Left ventricle myocardium superior (tissue), 1 donor: ENCODE measurements at regions not wholly inside any gene's neighbourhood (a gene's known extent, or its start where the extent isn't known, plus 50 kb on each side); places are given as distances from the start of the nearest gene placed in this dataset.

ENCODE experiments used
- ATAC-seq: fragments of 200-7000 bp; cut with Tn5 transposase; one replicate; pipeline ENCODE4 v1.9.1; 2020; ENCODE audit warnings: mild to moderate bottlenecking, moderate library complexity
- DNase-seq: peaks from one replicate; pipeline ENCODE4 v3.0.0-alpha.2; 2020
- intact Hi-C: fragments of 100-400 bp; cut with micrococcal nuclease; formaldehyde crosslinking; loops from one replicate; pipeline ENCODE4 v1.11.0; 2022
- donor health status: DM: no; HTN: yes; CAD: no; lungs with severe emphysema.

DNA sequence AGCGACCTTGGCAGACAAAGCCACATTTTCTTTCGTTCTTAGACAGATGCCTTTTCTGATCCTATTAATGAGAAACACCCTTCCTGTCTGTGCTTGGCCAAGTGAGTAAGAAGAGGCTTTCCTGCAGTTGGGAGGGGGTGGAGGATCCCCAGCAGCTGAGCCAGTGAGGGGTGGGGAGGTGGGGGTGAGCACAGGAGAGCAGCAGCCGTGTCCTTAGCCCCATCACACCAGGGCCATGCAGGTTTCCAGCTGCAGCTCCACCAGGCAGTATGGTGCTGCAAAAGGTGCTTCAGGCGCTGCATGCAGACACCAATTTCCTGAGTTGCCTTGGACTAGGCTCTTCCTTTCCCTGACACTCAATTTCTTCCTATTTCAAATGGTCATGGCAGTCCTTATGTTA, 123.3 kb upstream of the SIX2 start:
- intact Hi-C loops, result no loop called here
- no peak for ATAC-seq
- no peak for DNase-seq

DNA sequence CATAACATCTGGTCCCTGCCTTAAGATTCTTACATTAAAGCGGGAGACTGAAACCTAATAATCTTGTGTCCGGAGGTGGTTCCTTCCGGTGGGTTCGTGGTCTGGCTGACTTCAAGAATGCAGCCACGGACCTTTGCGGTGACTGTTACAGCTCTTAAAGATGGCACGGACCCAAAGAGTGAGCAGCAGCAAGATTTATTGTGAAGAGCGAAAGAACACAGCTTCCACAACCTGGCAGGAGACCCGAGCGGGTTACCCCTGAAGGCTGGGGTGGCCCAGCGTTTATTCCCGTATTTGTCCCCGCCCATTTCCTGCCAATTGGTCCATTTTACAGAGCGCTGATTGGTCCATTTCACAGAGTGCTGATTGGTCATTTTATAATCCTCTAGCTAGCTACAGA, 122.3 kb upstream of the SIX2 start:
- intact Hi-C loops, result no loop called here
- no peak for DNase-seq
- ATAC-seq, result no peak

DNA sequence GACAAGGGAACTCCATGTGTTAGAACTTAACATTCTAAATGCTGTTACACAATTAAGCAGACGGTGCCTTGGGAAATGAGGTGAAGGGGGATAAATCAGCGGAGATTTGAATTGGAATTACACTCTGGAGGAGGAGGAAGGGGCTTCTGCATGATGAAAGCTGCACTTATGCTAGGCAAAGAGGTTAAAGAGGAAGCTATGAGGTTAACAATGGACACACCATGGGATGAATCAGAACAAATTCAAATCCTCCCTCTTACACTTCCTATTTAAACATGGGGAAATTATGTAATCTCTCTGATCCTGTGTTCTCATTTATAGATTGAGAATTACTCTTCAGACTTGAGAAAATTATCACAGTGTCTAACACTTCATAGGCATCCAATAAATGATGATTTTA, 121.5 kb upstream of the SIX2 start:
- intact Hi-C loops, result no loop called here
- ATAC-seq (no peak), DNase-seq (no peak)

DNA sequence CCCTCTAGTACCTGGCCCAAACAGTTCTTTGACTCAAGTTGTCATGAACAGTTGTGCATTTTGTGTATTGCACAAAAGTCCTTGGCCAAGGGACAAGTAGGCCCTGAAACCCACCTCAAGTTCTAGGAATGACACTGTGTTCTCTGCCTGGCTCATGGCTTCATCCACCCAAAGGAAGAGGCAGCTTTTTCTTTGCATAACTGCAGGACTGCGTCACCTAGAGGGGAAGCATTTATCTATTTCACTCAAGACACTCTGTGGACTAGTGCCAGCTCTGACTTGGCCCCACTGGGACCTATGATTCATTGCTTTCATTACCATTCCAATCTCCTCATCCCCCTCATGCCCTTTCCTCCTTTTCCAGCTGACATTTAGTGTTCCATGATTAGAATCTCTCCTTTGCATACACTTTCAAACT, 119.3 kb upstream of the SIX2 start:
- DNase-seq (peak; percentile 65), ATAC-seq (peak; percentile 73)
- intact Hi-C loops, result no loop called here

DNA sequence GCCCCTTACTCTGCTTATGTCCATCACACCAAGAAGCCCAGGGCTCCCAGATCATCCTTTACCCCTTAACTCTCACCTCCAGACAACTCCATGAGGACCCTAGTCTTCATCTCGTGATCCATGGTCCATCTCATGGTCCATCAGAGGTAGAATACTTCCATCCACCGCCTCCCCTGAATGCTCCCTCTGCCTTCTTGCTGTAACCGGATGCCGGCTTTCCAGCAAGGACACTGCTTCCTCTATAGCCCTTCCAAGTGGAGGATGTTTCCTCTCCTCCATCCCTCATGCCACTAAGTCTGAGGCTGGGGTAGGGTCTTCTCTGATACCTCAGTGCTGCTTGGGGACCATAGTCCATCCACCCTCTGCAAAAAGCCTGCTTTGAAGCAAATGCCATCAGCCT, 118.6 kb upstream of the SIX2 start:
- DNase-seq (no peak), ATAC-seq (no peak)

DNA sequence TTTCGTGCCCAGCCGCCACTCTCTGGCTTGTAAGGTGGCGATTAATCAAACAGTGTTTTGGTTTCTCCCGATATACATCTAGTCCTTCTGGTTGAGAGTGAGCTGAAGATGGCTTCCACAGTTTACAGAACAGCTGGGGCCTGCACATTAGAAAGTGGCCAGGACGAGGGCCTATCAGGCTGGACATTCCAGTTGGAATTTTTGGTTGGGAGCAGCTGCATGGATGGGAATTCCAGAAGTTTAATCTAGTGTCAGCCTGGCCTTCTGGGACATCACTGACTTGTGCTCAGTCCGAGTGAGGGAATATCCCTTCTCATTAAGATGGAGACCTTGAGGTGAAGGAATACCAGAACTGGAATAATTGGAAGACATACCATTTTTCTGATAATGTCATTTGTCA, 118.1 kb upstream of the SIX2 start:
- DNase-seq, result no peak
- ATAC-seq, result no peak
- intact Hi-C loops, result no loop called here

More for the DNA sequence above, 118.6 kb upstream of the SIX2 start:
- intact Hi-C loops, result no loop called here

DNA sequence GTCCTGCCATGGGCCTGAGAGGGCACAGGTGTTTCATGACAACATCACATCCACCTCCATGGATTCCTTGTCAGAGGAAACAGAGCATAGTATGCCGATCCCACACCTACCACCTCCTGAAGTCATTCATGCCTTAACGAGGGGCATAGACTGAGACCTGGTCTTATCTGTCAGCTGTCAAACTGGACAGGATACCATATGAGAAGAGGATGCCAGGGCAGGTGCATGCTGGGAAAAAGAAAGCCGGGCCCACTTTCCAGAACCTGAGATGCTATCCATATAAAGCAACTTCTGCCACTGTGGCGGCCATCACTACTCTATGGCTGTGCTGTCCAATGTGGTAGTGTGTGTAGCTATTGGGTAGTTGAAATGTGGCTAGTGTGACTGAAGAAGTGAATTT, 116.0 kb upstream of the SIX2 start:
- intact Hi-C loops, result no loop called here
- DNase-seq (no peak), ATAC-seq (no peak)

DNA sequence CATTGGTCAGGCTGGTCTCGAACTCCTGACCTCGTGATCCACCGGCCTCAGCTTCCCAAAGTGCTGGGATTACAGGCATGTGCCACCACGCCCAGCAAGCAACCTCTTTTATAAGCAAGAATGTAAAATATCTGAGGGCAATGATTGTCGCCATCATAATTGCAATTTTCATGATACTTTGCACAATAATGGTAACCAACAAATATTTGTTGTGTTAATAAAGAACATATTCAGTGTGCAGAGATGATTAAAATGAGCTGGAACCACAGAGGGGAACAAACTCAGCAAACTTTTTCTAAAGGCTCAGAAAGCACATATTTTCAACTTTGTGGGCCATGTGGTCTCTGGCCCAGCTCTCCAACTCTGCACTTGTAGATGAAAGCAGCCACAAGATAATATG, 115.2 kb upstream of the SIX2 start:
- no peak for DNase-seq
- ATAC-seq, result no peak
- intact Hi-C loops, result no loop called here

DNA sequence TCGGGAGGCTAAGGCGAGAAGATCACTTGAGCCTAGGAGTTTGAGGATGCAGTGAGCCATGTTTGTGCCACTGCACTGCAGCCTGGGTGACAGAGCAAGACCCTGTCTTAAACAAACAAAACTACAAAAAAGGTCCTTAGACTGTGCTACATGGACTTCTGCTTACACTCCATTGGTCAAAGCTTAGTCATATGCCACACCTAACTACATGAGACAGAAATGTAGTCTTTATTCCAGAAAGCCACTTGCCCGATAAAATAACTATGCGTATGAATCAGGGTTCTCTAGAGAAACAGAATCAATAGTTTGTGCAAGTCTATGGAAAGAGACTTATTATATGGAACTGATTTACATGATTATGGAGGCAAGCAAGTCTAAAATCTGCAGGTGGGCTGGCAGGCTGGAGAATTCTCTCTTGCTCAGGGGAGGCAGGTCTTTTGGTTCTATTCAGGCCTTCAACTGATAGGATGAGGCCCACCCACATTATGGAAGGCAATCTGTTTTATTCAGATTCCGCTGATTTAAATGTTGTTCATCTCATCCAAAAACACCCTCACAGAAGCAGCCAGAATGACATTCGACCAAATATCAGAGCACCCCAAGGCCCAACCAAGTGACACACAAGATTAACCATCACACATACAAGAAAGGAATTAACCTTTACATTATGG, 114.4 kb upstream of the SIX2 start:
- DNase-seq (no peak), ATAC-seq (no peak)
- intact Hi-C loops, result no loop called here

DNA sequence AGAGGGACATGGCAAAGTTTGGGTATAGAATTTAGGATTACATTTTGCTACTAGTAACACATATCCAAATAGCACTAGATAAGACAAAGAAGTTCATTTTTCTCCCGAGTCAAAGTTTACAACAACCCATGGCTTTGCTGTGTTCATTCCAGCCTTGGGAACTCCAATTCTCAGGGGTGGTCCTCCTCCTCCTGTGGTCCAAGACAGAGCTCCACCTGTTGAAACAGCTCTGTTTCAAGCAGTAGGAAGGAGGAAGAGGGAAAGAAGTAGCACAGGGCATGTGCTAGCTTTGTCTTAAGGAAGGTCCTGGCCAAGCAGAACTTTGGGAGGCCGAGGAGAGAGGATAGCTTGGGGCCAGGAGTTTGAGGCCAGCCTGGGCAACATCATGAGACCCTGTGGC, 113.8 kb upstream of the SIX2 start:
- DNase-seq (no peak), ATAC-seq (no peak)
- intact Hi-C loops, result no loop called here

DNA sequence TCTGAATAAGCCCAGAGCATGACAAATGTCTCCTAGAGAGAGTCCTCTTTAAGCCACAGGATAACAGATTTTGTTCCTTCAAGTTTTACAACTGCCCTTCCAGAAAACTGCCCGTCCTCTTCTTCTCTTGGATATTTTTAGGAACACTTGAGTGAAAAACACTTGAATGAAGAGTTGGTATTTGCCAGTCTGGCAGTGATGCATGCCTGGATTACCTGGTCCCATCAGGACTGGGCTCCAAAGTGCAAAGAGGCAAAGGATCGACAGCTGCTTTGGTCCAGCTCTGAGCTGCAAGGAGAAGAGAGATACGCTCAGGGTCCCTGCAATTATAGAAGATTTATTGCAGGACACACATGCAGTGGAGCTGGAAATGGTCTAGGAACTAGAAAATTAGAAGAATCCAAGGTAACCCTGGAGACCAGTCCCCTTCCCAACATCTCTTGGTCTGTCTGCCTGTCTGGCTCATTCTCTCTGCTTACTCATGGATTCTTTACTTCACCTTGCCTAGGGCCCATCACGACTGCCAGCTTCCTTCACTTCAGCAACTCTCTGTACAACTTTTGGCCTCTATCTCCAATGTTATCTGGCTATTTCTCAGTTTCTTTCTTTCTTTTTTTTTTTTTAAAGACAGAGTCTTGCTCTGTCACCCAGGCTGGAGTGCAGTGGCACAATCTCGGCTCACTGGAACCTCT, 112.1 kb upstream of the SIX2 start:
- ATAC-seq (peak; percentile 25), DNase-seq (no peak)
- intact Hi-C loops, result no loop called here

DNA sequence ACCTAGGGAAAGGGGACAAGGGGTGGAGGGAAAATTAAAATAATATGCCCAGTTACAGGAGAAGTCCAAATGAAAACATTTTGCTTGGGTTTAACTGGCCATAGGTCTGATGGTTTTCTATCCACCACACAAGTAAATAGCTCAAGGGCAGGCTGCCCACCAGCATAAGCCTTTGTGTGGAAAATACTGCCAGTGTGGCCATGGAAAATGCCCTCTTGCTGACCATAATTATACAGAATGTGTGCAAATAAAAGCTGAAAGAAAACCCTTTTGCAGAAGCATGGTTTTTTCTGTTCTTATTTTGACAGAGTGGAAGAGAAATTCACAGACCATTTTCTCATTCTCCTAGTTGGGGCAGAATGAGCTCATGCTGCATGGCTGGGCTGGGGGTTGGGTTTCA, 111.3 kb upstream of the SIX2 start:
- ATAC-seq, result no peak
- DNase-seq, result no peak
- intact Hi-C loops, result no loop called here

DNA sequence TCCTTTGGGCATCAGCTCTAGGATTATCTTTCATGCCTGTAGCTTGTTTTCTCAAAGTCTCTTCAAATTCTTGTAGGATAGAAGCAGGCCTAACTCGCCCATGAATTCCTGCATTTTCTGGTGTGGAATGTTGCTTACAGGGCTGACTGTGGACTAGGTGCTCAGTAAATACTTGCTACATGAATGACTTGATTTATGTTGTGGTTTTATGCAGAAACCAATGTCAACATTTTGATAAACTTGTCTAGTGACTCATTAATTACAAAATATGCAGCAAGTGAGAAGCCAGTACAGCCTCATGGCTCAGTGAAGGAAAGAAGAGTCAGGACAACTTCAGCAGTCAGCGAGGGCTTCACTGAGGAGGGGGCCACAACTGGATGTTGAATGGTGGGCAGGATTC, 110.6 kb upstream of the SIX2 start:
- ATAC-seq, result no peak
- no peak for DNase-seq
- intact Hi-C loops, result no loop called here

DNA sequence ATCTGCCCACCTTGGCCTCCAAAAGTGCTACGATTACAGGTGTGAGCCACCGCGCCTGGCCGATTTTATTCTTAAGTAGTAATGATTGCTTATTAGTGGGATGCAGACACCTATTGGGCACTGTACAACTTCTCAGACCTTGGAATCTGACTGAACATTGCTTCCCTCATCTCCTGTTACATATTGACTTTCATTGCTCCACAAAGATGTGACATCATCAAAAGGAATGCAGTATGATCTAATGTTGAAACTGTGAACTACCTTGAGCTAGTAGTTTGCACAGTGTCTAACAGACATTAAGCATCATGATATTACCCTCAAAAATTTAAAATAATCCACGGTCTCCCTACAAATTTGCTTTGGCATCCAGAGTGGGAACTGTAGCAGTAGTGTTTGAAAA, 109.8 kb upstream of the SIX2 start:
- intact Hi-C loops, result no loop called here
- DNase-seq, result no peak
- no peak for ATAC-seq

DNA sequence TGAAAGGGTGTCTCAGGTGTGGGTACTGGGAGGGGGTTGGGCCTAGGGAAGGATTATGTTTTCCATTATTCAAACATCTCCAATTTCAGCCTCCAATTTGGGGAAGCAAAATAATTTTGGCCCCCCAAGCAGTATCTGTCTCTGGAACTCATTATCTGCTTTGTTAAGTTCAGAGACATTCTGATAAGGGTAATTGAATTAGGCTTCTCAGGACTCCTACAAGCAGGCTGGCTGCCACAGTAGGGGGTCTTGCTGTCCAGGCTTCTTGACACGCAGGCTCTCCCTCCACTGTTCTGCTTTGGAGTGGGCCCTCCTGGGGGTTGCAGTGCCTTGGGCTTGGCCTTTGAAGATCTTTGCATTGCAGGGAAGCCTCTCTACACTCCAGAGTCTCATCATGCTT, 108.1 kb upstream of the SIX2 start:
- intact Hi-C loops, result no loop called here
- DNase-seq, result no peak
- ATAC-seq, result no peak

DNA sequence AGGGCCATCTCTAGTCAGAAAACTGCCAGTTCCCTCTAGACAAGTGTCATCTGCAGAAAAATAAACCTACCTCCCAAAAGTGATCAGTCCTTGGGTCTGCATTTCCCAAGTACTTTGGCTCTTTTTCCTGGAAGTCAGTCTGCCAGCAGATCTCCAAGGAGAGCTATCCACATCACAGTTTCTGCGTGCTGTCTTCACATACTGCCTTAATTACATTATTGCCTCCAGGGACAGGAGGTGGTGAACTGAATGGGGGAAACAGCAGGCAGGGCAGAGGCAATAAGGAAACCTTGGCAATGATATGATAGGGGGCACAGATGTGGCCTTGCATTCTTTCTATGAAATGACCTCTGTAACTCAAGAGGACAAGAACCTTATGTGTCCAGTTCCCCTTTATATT, 105.9 kb upstream of the SIX2 start:
- intact Hi-C loops, result no loop called here
- DNase-seq (no peak), ATAC-seq (no peak)

DNA sequence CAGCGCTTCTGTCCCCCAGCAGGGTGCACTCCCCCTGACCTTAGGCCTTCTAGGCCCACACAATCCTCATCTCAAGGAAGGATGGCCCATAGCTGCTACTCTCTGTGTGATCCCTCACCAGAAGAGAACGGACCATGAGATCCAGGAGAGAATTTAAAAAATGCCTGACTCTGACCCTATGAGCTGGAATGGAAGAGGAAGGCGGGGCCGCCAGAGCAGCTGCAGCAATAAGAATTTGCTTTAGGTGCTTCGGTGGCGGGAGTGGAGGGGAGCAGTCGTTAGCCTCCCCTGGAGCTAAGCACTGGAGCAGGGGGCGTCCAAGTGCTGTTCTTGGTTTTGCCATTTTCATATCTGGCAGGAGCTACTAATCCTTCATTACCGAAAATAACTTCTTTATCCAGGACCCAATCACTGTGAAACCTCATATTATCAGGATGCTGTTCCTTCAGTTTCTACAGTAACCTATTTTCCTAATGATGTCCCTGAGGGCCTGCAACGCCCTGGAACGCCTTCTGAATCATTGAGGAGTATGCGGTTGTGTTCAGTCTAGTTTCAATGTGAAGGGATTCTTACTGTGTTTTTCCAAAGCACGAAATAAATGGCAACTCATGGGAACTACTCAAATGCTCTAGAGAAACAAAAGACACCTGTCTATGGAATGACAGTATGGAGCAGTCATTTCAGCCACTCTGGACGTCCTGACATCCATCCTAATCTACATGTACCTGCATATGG, 105.1 kb upstream of the SIX2 start:
- intact Hi-C loops, result no loop called here
- DNase-seq, result no peak
- no peak for ATAC-seq

DNA sequence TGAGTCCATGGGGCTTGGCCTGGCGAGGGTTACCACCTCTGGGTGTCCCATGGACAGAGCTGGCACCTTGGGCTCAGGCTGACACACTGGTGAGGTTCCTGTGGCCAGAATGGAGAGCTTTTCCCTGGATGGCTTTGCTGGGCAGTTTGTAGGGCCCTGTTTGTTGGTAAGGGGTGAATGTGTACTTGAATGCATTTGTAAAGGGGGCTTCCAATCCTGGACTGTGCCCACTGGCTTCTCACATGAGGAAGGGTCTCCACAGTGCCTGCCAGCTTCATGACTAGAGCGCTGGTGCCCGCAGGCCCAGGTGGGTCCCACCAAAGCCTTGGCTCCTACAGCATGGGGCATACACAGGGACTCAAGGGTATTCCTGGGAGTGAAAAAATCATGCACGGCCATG, 103.5 kb upstream of the SIX2 start:
- intact Hi-C loops, result no loop called here
- ATAC-seq (no peak), DNase-seq (no peak)

DNA sequence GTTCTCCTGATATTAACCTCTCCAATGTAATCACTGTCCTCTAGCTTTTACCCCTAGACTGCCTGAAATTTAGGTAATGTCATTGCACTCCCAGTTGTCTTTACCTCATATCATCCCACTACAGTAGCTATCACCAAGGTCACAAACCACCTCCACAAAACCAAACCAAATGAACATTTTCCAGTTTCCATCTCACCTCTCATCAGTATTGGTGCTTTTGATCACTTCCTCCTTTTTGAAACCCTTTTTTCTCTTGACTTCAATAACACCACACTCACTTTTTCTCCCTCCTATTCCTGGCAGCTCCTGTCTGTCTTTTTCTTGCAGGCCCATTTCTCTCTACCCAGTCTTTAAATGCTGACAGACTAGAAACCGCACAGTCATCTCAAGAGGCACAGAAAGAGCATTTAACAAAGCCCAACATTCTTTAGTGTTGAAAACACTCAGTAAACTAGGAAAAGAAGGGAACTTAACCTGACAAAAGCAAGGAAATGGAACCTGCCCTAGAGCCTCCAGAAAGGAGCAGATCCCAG, 95.9 kb upstream of the SIX2 start:
- ATAC-seq (no peak), DNase-seq (no peak)
- intact Hi-C loops, result no loop called here

DNA sequence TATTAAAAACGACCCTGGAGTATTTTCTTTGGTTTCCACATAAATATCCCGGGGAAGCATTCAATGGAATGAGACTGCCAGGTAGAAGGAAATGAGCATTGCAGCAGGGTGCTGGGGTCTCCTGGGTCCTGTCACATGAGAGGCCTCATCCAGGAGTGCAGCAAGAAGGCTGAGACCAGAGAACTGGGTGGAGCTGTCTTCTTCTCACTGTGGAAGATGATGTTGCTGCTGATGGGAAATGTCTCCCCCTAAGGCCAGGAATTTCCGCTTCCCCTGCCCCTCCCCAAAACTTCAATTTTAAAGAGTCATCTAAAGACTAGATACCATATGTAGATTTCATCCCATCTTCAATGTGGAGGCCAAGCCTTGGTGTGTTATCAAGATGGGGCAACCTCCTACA, 95.2 kb upstream of the SIX2 start:
- ATAC-seq, result no peak

More for the DNA sequence above, 95.2 kb upstream of the SIX2 start:
- intact Hi-C loops, result no loop called here
- no peak for DNase-seq
